Glutamatergic neuron (in vitro differentiated cells): ENCODE measurements at regions not wholly inside any gene's neighbourhood (a gene's known extent, or its start where the extent isn't known, plus 50 kb on each side); places are given as distances from the start of the nearest gene placed in this dataset.

Source experiments
- DNase-seq: peaks from one replicate; pipeline ENCODE4 v3.0.0; 2022
- H3K27ac Mint-ChIP-seq: one replicate; pipeline ENCODE4 v1.8.0; 2020; ENCODE audit warnings: mild to moderate bottlenecking, mixed read lengths, inconsistent platforms; ENCODE audit not compliant: unreplicated experiment
- H3K27me3 Mint-ChIP-seq: one replicate; pipeline ENCODE4 v1.8.0; 2020; ENCODE audit warnings: mild to moderate bottlenecking, moderate library complexity, mixed read lengths, inconsistent platforms; ENCODE audit not compliant: unreplicated experiment
- H3K36me3 Mint-ChIP-seq: one replicate; pipeline ENCODE4 v1.8.0; 2020; ENCODE audit warnings: mild to moderate bottlenecking, mixed read lengths, inconsistent platforms; ENCODE audit not compliant: unreplicated experiment
- H3K4me1 Mint-ChIP-seq: one replicate; pipeline ENCODE4 v1.8.0; 2020; ENCODE audit warnings: mild to moderate bottlenecking, low read depth, mixed read lengths, inconsistent platforms; ENCODE audit not compliant: unreplicated experiment
- H3K4me3 Mint-ChIP-seq: one replicate; pipeline ENCODE4 v1.8.0; 2020; ENCODE audit warnings: mild to moderate bottlenecking, mixed read lengths, inconsistent platforms; ENCODE audit not compliant: unreplicated experiment
- H3K9me3 Mint-ChIP-seq: one replicate; pipeline ENCODE4 v1.8.0; 2020; ENCODE audit warnings: mild to moderate bottlenecking, moderate library complexity, mixed read lengths, inconsistent platforms; ENCODE audit not compliant: unreplicated experiment
- TF ChIP-seq, protein P1 (sequence below): fragments of 200-600 bp; sonication (generic); IDR thresholded peaks from one replicate; pipeline ENCODE4 v1.5.0; 2021; ENCODE audit not compliant: partially characterized antibody, unreplicated experiment

DNA sequence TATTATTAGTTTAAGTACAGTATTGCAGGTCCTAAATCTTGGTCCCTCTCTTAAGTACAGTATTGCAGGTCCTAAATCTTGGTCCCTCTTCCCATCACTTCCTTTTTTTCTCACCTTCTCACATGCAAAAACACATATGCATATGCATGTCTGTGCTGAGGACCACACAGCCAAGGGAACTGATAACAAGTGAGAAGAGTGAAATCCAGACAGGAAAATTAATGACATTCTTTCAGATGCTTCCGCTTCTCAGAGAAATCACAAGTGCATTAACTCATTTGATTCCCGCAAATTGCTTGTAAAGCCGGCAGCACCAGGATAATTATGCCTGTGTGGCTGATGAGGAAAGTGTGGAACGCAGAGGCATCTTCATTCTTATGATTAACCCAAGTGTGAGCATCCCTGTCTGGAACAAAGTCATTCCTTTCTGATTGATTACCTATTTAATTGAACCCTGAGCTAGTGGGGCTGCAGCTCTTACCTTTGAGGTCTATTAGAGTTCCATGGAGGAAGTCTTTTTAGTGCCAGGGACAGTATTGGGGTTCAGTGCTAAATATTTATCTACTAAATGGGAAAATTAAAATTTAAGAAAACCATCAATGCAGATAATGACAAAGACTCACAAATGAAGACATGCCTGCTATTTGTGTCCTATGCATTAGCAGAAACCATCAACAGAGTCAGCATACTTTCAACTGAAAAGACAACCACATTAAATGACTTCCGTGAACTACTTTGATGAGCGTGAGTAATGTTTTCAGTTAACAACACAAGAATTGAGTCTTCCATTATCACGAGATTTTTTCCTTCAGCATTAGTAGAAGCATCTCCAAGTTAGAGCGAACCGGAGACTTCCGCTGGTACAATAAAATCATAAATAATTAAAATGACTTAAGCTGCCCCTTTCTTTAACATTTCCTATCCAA is 220.4 kb upstream of the SLC35G4 start:
- no peak overlapping the region for H3K27ac Mint-ChIP-seq
- peaks cover 12% of the 10 kb centered on the region for H3K4me1 Mint-ChIP-seq
- TF ChIP-seq, protein P1, sequence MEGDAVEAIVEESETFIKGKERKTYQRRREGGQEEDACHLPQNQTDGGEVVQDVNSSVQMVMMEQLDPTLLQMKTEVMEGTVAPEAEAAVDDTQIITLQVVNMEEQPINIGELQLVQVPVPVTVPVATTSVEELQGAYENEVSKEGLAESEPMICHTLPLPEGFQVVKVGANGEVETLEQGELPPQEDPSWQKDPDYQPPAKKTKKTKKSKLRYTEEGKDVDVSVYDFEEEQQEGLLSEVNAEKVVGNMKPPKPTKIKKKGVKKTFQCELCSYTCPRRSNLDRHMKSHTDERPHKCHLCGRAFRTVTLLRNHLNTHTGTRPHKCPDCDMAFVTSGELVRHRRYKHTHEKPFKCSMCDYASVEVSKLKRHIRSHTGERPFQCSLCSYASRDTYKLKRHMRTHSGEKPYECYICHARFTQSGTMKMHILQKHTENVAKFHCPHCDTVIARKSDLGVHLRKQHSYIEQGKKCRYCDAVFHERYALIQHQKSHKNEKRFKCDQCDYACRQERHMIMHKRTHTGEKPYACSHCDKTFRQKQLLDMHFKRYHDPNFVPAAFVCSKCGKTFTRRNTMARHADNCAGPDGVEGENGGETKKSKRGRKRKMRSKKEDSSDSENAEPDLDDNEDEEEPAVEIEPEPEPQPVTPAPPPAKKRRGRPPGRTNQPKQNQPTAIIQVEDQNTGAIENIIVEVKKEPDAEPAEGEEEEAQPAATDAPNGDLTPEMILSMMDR = no peak
- no peaks in the 10 kb centered on the region for H3K27me3 Mint-ChIP-seq
- no peak for DNase-seq
- H3K36me3 Mint-ChIP-seq = no peaks in the 10 kb centered on the region
- no peaks in the 10 kb centered on the region for H3K9me3 Mint-ChIP-seq
- no peak overlapping the region for H3K4me3 Mint-ChIP-seq

DNA sequence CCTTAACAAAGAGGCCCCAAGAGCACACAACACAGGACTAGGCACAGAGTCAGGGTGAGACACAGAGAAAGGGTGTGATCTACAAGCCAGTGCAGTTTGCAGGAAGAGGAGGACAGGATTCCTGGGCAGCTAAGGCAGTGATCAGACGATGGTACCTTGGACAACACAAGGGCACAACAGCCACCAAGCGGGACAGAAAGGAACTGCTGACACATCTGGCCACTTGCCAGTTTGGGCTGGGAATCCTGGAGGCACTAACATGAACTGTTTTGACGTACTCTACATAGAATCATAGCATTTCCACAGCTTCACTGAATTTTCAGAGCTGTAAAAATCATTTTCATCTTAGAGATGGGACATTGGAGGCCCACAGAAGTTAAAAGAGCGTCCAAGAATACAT is 221.5 kb upstream of the SLC35G4 start:
- peaks cover 6% of the 10 kb centered on the region for H3K4me1 Mint-ChIP-seq
- TF ChIP-seq, protein P1 = no peak
- H3K36me3 Mint-ChIP-seq = no peaks in the 10 kb centered on the region
- H3K27me3 Mint-ChIP-seq = no peaks in the 10 kb centered on the region
- no peak for DNase-seq
- H3K4me3 Mint-ChIP-seq = no peak overlapping the region
- no peak overlapping the region for H3K27ac Mint-ChIP-seq
- H3K9me3 Mint-ChIP-seq = no peaks in the 10 kb centered on the region

DNA sequence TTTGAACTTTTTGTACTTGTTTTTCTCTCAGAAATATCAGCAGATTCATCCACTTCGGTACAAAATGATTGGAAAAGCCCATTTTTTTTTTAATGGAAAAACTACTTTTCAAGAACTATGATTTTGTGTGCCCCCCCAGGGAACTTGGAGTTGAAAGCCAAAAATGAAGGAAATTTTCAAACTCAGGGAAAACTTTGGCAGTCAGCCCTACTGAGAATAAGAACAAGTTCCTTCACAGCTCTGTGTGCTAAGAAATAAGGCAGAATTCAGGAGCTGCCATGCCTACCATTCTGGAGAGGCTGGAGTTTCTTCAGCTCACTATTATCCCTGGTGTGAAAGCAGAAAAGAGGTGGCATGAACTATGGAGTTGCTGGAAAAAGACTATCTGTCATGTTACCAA is 226.0 kb upstream of the SLC35G4 start:
- Mint-ChIP-seq H3K4me1 (no peaks in the 10 kb centered on the region), H3K4me3 (no peak overlapping the region), H3K9me3 (peaks cover 2% of the 10 kb centered on the region), H3K36me3 (peaks cover 9% of the 10 kb centered on the region), H3K27ac (no peak overlapping the region), H3K27me3 (peaks cover 3% of the 10 kb centered on the region)
- TF ChIP-seq, protein P1 = no peak
- no peak for DNase-seq

DNA sequence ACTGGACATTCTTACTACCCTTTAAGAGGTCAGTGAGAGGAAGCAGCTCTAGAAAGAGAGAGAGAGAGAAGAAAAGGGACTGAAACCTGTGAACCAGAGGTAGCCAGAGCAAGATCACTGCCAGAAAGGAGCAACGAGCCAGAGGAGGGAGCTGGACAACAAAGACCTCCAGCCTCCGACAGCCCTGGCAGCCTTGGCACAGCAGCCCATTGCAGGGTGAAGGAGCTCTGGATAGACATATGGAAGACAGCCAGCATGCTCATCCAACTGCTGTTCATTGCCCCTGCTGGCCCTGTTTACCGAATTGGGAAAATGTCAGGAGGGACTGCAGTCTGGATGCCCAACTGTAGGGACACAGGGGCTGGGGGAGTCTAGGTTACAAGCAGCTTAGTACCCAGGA is 228.4 kb upstream of the SLC35G4 start:
- H3K36me3 Mint-ChIP-seq = peaks cover 9% of the 10 kb centered on the region
- TF ChIP-seq, protein P1 = no peak
- DNase-seq = no peak
- no peaks in the 10 kb centered on the region for H3K4me1 Mint-ChIP-seq
- peaks cover 3% of the 10 kb centered on the region for H3K27me3 Mint-ChIP-seq
- peaks cover 2% of the 10 kb centered on the region for H3K9me3 Mint-ChIP-seq
- no peak overlapping the region for H3K4me3 Mint-ChIP-seq
- no peak overlapping the region for H3K27ac Mint-ChIP-seq

DNA sequence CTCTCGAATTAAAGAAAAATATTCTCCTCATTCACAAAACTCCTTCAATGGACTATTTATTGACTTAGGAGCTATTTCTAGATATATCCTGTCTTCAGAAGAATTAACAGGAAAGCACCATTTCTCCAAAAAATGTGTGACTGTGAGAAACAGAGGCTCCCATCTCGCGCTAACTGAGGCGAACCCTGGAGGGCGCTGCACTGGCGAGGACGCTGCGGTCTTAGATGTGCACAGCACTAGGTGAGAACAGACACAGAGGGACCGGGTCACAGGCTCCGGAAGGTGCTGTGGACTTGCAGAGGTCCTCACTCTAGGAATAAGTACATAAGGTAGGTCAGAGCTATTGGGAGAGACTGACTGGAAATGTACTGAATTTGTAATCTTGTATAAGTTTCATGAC is 229.7 kb upstream of the SLC35G4 start:
- Mint-ChIP-seq H3K36me3 (peaks cover 9% of the 10 kb centered on the region), H3K27me3 (peaks cover 3% of the 10 kb centered on the region), H3K9me3 (peaks cover 2% of the 10 kb centered on the region), H3K4me1 (no peaks in the 10 kb centered on the region), H3K4me3 (no peak overlapping the region), H3K27ac (no peak overlapping the region)
- TF ChIP-seq, protein P1 = no peak
- no peak for DNase-seq
